HepG2 (cell line): ENCODE measurements at regions not wholly inside any gene's neighbourhood (a gene's known extent, or its start where the extent isn't known, plus 50 kb on each side); places are given as distances from the start of the nearest gene placed in this dataset.

Experiments
- FOSL2 ChIP-seq: sonication (generic); formaldehyde crosslinking; IDR thresholded peaks from 2 replicates; pipeline ENCODE4 v1.4.0; 2020; ENCODE audit warnings: missing genetic modification reagents
- FOXA1 ChIP-seq, 2 experiments: fragments of 450-650 bp in 1 of 2; sonication (generic) in 1 of 2; formaldehyde crosslinking in 1 of 2; IDR thresholded peaks; 2 replicates each; pipeline versions ENCODE4 v1.4.0 to v1.6.1; 2016 to 2020; ENCODE audit warnings: missing genetic modification reagents in 1 of 2
- FOXJ3 ChIP-seq: sonication (generic); formaldehyde crosslinking; IDR thresholded peaks from 2 replicates; pipeline ENCODE4 v1.4.0; 2020; ENCODE audit warnings: missing genetic modification reagents, mild to moderate bottlenecking, borderline replicate concordance
- NKX3-1 ChIP-seq: sonication (generic); formaldehyde crosslinking; IDR thresholded peaks from 2 replicates; pipeline ENCODE4 v1.5.0; 2020; ENCODE audit warnings: missing genetic modification reagents
- PITX1 ChIP-seq: sonication (generic); formaldehyde crosslinking; IDR thresholded peaks from 2 replicates; pipeline ENCODE4 v1.5.1; 2020; ENCODE audit warnings: mild to moderate bottlenecking, missing genetic modification reagents
- POLR2AphosphoS5 ChIP-seq: IDR thresholded peaks from 2 replicates; pipeline ENCODE4 v1.6.1; 2012; ENCODE audit warnings: low read depth, low read length
- REST ChIP-seq, 2 experiments: IDR thresholded peaks; 2 replicates each; pipeline ENCODE4 v1.6.1; 2011 to 2012; ENCODE audit warnings: low read length in 2 of 2, borderline replicate concordance in 1 of 2, low read depth in 1 of 2, mild to moderate bottlenecking in 1 of 2, moderate library complexity in 1 of 2
- RORA ChIP-seq: sonication (generic); formaldehyde crosslinking; IDR thresholded peaks from 2 replicates; pipeline ENCODE4 v1.5.0; 2020; ENCODE audit warnings: mild to moderate bottlenecking, missing genetic modification reagents, moderate library complexity
- SNAI1 ChIP-seq: sonication (generic); formaldehyde crosslinking; IDR thresholded peaks from 2 replicates; pipeline ENCODE4 v1.5.0; 2020; ENCODE audit warnings: mild to moderate bottlenecking, missing genetic modification reagents, borderline replicate concordance
- TCF7L2 ChIP-seq: IDR thresholded peaks from 2 replicates; pipeline ENCODE4 v1.6.1; 2011; ENCODE audit warnings: mild to moderate bottlenecking, low read depth, low read length, moderate library complexity
- ZBTB43 ChIP-seq: sonication (generic); formaldehyde crosslinking; conservative IDR thresholded peaks from 2 replicates; pipeline ENCODE4 v1.4.0; 2020; ENCODE audit warnings: missing genetic modification reagents
- ZMYM3 ChIP-seq: sonication (generic); formaldehyde crosslinking; IDR thresholded peaks from 2 replicates; pipeline ENCODE4 v1.5.1; 2020; ENCODE audit warnings: mild to moderate bottlenecking, missing genetic modification reagents
- ZNF205 ChIP-seq: IDR thresholded peaks from 2 replicates; pipeline ENCODE4 v1.6.1; 2018; ENCODE audit warnings: missing biosample characterization, missing genetic modification reagents
- ZNF350 ChIP-seq: sonication (generic); formaldehyde crosslinking; IDR thresholded peaks from 2 replicates; pipeline ENCODE4 v1.4.0; 2020; ENCODE audit warnings: mild to moderate bottlenecking, low read depth, missing genetic modification reagents, borderline replicate concordance
- ZNF740 ChIP-seq: sonication (generic); formaldehyde crosslinking; IDR thresholded peaks from 2 replicates; pipeline ENCODE4 v1.4.0; 2020; ENCODE audit warnings: missing genetic modification reagents
- ZNF768 ChIP-seq: sonication (generic); formaldehyde crosslinking; IDR thresholded peaks from 2 replicates; pipeline ENCODE4 v1.4.0; 2020; ENCODE audit warnings: missing genetic modification reagents
- ZNF83 ChIP-seq: sonication (generic); formaldehyde crosslinking; IDR thresholded peaks from 2 replicates; pipeline ENCODE4 v1.4.0; 2020; ENCODE audit warnings: missing genetic modification reagents, mild to moderate bottlenecking, borderline replicate concordance
- ZNF878 ChIP-seq: sonication (generic); formaldehyde crosslinking; IDR thresholded peaks from 2 replicates; pipeline ENCODE4 v1.8.1; 2023; ENCODE audit warnings: mild to moderate bottlenecking, missing genetic modification reagents, moderate library complexity
- TF ChIP-seq, protein P1 (sequence below): sonication (generic); formaldehyde crosslinking; conservative IDR thresholded peaks from 2 replicates; pipeline ENCODE4 v1.4.0; 2020; ENCODE audit warnings: mild to moderate bottlenecking, missing genetic modification reagents, moderate library complexity
- TF ChIP-seq, protein P2 (sequence below): sonication (generic); formaldehyde crosslinking; IDR thresholded peaks from 2 replicates; pipeline ENCODE4 v1.4.0; 2020; ENCODE audit warnings: missing genetic modification reagents

GRCh38 chr4:123555233-123555806 lies 158.7 kb downstream of the SPRY1 start (continued):
- peak; percentile 86 for TF ChIP-seq ZMYM3 (CRISPR knock-in tag)
- TF ChIP-seq FOXA1 (IDR thresholded peaks at IDR 0.05): no peak
- TF ChIP-seq FOXA1 (CRISPR knock-in tag; IDR thresholded peaks at IDR 0.05): peak; percentile 91
- TF ChIP-seq SNAI1 (CRISPR knock-in tag): no peak
- TF ChIP-seq TCF7L2: no peak
- TF ChIP-seq, protein P1, sequence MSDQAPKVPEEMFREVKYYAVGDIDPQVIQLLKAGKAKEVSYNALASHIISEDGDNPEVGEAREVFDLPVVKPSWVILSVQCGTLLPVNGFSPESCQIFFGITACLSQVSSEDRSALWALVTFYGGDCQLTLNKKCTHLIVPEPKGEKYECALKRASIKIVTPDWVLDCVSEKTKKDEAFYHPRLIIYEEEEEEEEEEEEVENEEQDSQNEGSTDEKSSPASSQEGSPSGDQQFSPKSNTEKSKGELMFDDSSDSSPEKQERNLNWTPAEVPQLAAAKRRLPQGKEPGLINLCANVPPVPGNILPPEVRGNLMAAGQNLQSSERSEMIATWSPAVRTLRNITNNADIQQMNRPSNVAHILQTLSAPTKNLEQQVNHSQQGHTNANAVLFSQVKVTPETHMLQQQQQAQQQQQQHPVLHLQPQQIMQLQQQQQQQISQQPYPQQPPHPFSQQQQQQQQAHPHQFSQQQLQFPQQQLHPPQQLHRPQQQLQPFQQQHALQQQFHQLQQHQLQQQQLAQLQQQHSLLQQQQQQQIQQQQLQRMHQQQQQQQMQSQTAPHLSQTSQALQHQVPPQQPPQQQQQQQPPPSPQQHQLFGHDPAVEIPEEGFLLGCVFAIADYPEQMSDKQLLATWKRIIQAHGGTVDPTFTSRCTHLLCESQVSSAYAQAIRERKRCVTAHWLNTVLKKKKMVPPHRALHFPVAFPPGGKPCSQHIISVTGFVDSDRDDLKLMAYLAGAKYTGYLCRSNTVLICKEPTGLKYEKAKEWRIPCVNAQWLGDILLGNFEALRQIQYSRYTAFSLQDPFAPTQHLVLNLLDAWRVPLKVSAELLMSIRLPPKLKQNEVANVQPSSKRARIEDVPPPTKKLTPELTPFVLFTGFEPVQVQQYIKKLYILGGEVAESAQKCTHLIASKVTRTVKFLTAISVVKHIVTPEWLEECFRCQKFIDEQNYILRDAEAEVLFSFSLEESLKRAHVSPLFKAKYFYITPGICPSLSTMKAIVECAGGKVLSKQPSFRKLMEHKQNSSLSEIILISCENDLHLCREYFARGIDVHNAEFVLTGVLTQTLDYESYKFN (CRISPR knock-in tag): peak; percentile 99
- peak; percentile 54; the same call in 1 of the 2 replicates for TF ChIP-seq ZNF878 (CRISPR knock-in tag)
- no peak for TF ChIP-seq ZNF83 (CRISPR knock-in tag)
- TF ChIP-seq ZNF768: no peak
- no peak for TF ChIP-seq ZNF740 (CRISPR knock-in tag)
- TF ChIP-seq FOXJ3: peak; percentile 94
- peak; percentile 88 for TF ChIP-seq FOSL2 (CRISPR knock-in tag)
- TF ChIP-seq, protein P2, sequence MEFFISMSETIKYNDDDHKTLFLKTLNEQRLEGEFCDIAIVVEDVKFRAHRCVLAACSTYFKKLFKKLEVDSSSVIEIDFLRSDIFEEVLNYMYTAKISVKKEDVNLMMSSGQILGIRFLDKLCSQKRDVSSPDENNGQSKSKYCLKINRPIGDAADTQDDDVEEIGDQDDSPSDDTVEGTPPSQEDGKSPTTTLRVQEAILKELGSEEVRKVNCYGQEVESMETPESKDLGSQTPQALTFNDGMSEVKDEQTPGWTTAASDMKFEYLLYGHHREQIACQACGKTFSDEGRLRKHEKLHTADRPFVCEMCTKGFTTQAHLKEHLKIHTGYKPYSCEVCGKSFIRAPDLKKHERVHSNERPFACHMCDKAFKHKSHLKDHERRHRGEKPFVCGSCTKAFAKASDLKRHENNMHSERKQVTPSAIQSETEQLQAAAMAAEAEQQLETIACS (CRISPR knock-in tag): no peak
- TF ChIP-seq RORA (CRISPR knock-in tag): no peak
- 0 out of 2 replicates have a peak, but pooled peaks have one; percentile 19 for TF ChIP-seq NKX3-1 (CRISPR knock-in tag)
- TF ChIP-seq ZNF205: 0 out of 2 replicates have a peak, but pooled peaks have one; percentile 59
- TF ChIP-seq ZNF350 (CRISPR knock-in tag): peak; percentile 91
- TF ChIP-seq ZBTB43: peak; percentile 63
- peak; percentile 85 for TF ChIP-seq PITX1
- TF ChIP-seq REST (IDR thresholded peaks at IDR 0.05; ENCODE audit: borderline replicate concordance in 1 of 2, low read depth in 1 of 2, low read length in 2 of 2): peak in 1 of 2 experiments; percentile 85; a peak in 2 of 4 replicates
- peak; percentile 80 for TF ChIP-seq POLR2AphosphoS5
